Mucosa of descending colon (tissue), 3 donors: ENCODE measurements at regions not wholly inside any gene's neighbourhood (a gene's known extent, or its start where the extent isn't known, plus 50 kb on each side); places are given as distances from the start of the nearest gene placed in this dataset.

ENCODE experiments used
- ATAC-seq: fragments of 200-7000 bp; cut with Tn5 transposase; one replicate; pipeline ENCODE4 v1.9.1; 2020; ENCODE audit warnings: mild to moderate bottlenecking, moderate library complexity
- DNase-seq, 3 donors: peaks; one replicate each; pipeline ENCODE4 v3.0.0-alpha.2; 2020
- H3K36me3 ChIP-seq: fragments of 200-600 bp; one replicate; pipeline ENCODE4 v1.8.0; 2021; ENCODE audit warnings: low read depth, mild to moderate bottlenecking
- H3K4me1 ChIP-seq: fragments of 200-600 bp; one replicate; pipeline ENCODE4 v1.8.0; 2021; ENCODE audit warnings: low read depth, mild to moderate bottlenecking
- H3K4me3 ChIP-seq: fragments of 200-600 bp; one replicate; pipeline ENCODE4 v1.8.0; 2021; ENCODE audit warnings: mild to moderate bottlenecking
- H3K9me3 ChIP-seq: fragments of 200-600 bp; one replicate; pipeline ENCODE4 v1.8.0; 2021; ENCODE audit warnings: mild to moderate bottlenecking
- intact Hi-C, 2 donors: fragments of 100-400 bp; cut with DNase I in 1 of 2; cut with micrococcal nuclease in 1 of 2; formaldehyde crosslinking; loops; one replicate each; pipeline versions ENCODE4 v1.11.0 to v1.11.1; 2022; cut with DNase I, micrococcal nuclease
- TF ChIP-seq, protein P1 (sequence below): fragments of 200-600 bp; IDR thresholded peaks from one replicate; pipeline ENCODE4 v1.8.0; 2022; ENCODE audit warnings: antibody characterized with exemption, mild to moderate bottlenecking
- donor health status: DM: no; HTN: no; CAD: no; lungs with moderate emphysema.
- donor health status: DM: no; HTN: no; CAD: no.
- donor health status: DM: no; HTN: yes; CAD: no.

DNA sequence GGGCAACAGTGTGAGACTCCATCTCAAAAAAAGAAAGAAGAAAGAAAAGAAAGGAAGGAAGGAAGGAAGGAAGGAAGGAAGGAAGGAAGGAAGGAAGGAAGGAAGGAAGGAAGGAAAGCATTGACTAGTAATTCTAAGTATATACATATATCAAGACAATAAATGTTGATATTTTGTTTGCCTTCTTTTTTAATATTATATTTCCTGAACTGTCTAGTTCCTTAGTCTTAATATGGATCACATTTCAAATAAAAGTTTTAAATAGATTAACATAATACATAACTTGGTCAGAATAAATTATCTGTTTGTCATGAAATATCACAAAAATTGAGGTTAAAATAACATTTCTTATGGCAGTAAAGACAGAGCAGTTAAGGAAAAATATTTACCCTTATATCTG lies 1448.4 kb upstream of the C9orf72 start:
- ATAC-seq (no peak), DNase-seq (no peak)
- no peak overlapping the region for H3K4me3 ChIP-seq
- no peaks in the 10 kb centered on the region for H3K36me3 ChIP-seq
- no peaks in the 10 kb centered on the region for H3K4me1 ChIP-seq
- no peaks in the 10 kb centered on the region for H3K9me3 ChIP-seq
- intact Hi-C loops = no loop called here
- TF ChIP-seq, protein P1, sequence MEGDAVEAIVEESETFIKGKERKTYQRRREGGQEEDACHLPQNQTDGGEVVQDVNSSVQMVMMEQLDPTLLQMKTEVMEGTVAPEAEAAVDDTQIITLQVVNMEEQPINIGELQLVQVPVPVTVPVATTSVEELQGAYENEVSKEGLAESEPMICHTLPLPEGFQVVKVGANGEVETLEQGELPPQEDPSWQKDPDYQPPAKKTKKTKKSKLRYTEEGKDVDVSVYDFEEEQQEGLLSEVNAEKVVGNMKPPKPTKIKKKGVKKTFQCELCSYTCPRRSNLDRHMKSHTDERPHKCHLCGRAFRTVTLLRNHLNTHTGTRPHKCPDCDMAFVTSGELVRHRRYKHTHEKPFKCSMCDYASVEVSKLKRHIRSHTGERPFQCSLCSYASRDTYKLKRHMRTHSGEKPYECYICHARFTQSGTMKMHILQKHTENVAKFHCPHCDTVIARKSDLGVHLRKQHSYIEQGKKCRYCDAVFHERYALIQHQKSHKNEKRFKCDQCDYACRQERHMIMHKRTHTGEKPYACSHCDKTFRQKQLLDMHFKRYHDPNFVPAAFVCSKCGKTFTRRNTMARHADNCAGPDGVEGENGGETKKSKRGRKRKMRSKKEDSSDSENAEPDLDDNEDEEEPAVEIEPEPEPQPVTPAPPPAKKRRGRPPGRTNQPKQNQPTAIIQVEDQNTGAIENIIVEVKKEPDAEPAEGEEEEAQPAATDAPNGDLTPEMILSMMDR = no peak

DNA sequence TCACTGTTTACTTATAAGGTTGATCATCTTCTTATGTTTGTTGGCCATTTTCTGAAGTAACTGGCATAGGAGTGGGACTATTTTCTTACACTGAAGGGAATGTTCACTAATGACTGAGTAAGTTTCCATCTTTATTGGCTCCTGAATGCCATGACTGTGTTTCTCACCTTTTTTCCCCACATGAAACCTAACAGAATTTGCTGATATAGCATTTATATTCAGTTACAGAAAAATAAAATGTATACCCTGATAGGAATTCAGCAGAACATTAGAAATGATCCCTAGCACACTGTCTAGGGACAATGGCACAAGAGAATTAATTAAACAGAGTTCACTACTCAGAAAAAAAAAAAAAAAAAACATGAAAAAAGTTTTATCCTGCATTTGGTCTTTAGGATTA lies 1465.1 kb upstream of the C9orf72 start:
- TF ChIP-seq, protein P1 = no peak
- Histone ChIP-seq H3K9me3 (no peaks in the 10 kb centered on the region), H3K4me3 (no peak overlapping the region), H3K4me1 (no peaks in the 10 kb centered on the region), H3K36me3 (no peaks in the 10 kb centered on the region)
- no peak for DNase-seq
- ATAC-seq = no peak
- intact Hi-C loops = no loop called here

DNA sequence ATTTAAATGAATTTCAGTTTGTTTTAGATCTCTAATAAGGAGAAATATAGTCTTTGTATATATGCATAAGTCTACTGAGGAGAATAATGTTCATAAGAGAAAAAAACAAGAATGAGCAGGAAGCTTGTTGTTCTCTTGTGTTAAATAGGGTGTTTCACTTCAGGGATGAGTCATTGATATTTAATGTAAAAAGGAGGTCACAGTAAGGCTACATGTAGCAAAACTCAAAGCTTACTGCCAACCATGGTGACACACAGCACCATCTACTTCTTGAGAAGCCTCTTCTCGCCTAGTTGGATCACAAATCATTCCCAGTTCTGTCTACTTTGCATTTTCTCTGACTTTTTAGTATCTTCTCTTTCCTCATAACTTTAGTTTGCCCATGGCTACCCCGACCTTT lies 1466.0 kb upstream of the C9orf72 start:
- no peaks in the 10 kb centered on the region for H3K36me3 ChIP-seq
- no peak for DNase-seq
- TF ChIP-seq, protein P1 = no peak
- intact Hi-C loops = no loop called here
- no peak overlapping the region for H3K4me3 ChIP-seq
- no peak for ATAC-seq
- no peaks in the 10 kb centered on the region for H3K4me1 ChIP-seq
- no peaks in the 10 kb centered on the region for H3K9me3 ChIP-seq

DNA sequence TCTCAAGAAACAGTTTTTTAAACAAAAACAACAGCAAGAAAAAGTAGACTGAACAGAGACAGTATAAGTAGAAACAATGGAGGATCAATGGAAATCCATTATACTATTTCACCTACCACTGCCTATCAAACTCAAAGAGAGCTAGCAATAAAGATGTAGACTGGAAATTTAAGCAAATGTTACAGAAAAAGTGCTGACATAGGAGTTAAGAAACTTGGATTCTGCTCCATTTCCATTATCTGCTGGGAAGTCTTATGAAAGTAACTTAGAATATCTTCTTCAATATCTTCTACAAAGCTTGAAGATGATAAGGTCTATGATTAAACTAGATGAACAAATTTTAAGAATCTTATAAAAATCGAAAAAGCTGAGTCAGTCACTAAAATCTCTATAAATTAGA lies 1469.8 kb upstream of the C9orf72 start:
- no peaks in the 10 kb centered on the region for H3K9me3 ChIP-seq
- ATAC-seq (no peak), DNase-seq (no peak)
- H3K4me3 ChIP-seq = no peak overlapping the region
- TF ChIP-seq, protein P1 = no peak
- H3K4me1 ChIP-seq = no peaks in the 10 kb centered on the region
- no peaks in the 10 kb centered on the region for H3K36me3 ChIP-seq
- intact Hi-C loops = no loop called here

DNA sequence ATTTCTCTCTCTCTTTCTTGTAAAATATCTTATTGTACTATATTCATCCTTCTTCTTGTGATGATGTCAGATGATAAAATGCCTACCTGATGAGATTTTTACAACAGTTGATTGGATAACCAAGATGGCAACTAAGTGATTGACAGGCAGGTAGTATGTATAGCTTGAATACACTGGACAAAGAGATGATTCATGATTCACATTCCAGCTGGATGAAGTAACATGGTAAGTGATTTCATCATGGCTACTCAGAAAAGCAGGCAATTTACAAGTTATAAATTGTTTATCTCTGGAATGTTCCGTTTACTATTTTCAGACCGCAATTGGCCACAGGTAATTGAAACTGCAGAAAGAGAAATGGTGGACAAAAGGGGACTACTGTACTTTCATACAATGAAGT lies 1471.7 kb upstream of the C9orf72 start:
- intact Hi-C loops = no loop called here
- Histone ChIP-seq H3K4me1 (no peaks in the 10 kb centered on the region), H3K4me3 (no peak overlapping the region), H3K36me3 (no peaks in the 10 kb centered on the region), H3K9me3 (no peaks in the 10 kb centered on the region)
- DNase-seq (no peak), ATAC-seq (no peak)
- TF ChIP-seq, protein P1 = no peak

DNA sequence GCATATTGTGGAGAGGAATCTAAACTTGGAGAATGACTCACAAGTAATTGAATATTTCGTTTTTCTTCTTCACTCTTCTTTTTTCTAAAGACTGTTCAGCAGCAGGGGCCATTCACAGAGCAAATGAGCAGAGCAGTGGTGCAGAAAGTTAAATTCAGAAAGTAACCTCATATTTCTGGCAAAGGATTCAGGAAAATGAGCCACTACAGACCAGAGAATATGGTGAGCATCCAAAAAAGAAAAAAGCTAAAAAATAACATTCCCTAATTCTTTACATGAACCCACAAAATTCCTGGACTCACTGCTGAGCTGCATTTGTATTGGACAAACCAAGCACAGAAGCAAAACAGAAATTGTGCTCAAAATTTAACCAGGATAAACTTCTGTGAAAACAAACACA lies 1486.8 kb upstream of the C9orf72 start:
- DNase-seq (no peak), ATAC-seq (no peak)
- Histone ChIP-seq H3K9me3 (no peaks in the 10 kb centered on the region), H3K4me3 (no peak overlapping the region), H3K36me3 (no peaks in the 10 kb centered on the region), H3K4me1 (no peaks in the 10 kb centered on the region)
- intact Hi-C loops = no loop called here
- TF ChIP-seq, protein P1 = no peak
